ENCODE measurements at regions not wholly inside any gene's neighbourhood (a gene's known extent, or its start where the extent isn't known, plus 50 kb on each side); places are given as distances from the start of the nearest gene placed in this dataset.

- no peaks in the 10 kb centered on the region for H4K20me1 ChIP-seq (ENCODE audit: control insufficient read depth, insufficient read depth)
- ChIA-PET RAD21 (ENCODE audit: unreplicated experiment) (no interaction called here), POLR2A (interaction anchor here (0.6 kb wide), 1 partner anchor 299 kb away, joined by 3 read pairs; no protein-coding TSS in a partner anchor), SMC1A (ENCODE audit: uncharacterized antibody, unreplicated experiment) (interaction anchor here (0.9 kb wide), 1 partner anchor 11 kb away, joined by 3 read pairs; no protein-coding TSS in a partner anchor), CTCF (no interaction called here)
- no peaks in the 10 kb centered on the region for H3K79me2 ChIP-seq (ENCODE audit: control insufficient read depth, insufficient read depth, low read length)
- WGBS (ENCODE audit: insufficient coverage, insufficient replicate concordance, low lambda C conversion rate, missing lambda C conversion rate) = 29% methylated on average over 10 of the region's 10 CpGs
- DNase-seq (ENCODE audit: low read depth, low spot score) (no peak), ATAC-seq (no peak), FAIRE-seq (no peak)
- no peaks in the 10 kb centered on the region for H3K36me3 ChIP-seq (ENCODE audit: control insufficient read depth in 2 of 2, insufficient read depth in 2 of 2, low read length in 1 of 2)
- TF ChIP-seq RAD51 (IDR thresholded peaks at IDR 0.05) (no peak), RCOR1 (conservative IDR thresholded peaks at IDR 0.05; ENCODE audit: low read depth, low read length) (no peak), LARP7 (IDR thresholded peaks at IDR 0.05) (no peak), TCF3 (IDR thresholded peaks at IDR 0.05; ENCODE audit: borderline replicate concordance, insufficient read depth, low read depth, low read length) (no peak), SMAD5 (IDR thresholded peaks at IDR 0.05; ENCODE audit: low read depth) (no peak), EP300 (IDR thresholded peaks at IDR 0.05; ENCODE audit: borderline replicate concordance in 1 of 2, control insufficient read depth in 1 of 2, low read depth in 2 of 2, low read length in 2 of 2) (no peak), PAX8 (IDR thresholded peaks at IDR 0.05) (no peak), BHLHE40 (IDR thresholded peaks at IDR 0.05; ENCODE audit: borderline replicate concordance in 1 of 2, low read depth in 2 of 2, low read length in 1 of 2) (no peak)
- TF ChIP-seq, protein P1, sequence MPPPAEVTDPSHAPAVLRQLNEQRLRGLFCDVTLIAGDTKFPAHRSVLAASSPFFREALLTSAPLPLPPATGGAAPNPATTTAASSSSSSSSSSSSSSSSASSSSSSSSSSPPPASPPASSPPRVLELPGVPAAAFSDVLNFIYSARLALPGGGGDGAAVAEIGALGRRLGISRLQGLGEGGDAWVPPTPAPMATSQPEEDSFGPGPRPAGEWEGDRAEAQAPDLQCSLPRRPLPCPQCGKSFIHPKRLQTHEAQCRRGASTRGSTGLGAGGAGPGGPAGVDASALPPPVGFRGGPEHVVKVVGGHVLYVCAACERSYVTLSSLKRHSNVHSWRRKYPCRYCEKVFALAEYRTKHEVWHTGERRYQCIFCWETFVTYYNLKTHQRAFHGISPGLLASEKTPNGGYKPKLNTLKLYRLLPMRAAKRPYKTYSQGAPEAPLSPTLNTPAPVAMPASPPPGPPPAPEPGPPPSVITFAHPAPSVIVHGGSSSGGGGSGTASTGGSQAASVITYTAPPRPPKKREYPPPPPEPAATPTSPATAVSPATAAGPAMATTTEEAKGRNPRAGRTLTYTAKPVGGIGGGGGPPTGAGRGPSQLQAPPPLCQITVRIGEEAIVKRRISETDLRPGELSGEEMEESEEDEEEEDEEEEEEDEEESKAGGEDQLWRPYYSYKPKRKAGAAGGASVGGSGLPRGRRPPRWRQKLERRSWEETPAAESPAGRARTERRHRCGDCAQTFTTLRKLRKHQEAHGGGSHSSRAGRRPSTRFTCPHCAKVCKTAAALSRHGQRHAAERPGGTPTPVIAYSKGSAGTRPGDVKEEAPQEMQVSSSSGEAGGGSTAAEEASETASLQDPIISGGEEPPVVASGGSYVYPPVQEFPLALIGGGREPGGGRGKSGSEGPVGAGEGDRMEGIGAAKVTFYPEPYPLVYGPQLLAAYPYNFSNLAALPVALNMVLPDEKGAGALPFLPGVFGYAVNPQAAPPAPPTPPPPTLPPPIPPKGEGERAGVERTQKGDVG (CRISPR knock-in tag; IDR thresholded peaks at IDR 0.05) = no peak
- TF ChIP-seq, protein P2, sequence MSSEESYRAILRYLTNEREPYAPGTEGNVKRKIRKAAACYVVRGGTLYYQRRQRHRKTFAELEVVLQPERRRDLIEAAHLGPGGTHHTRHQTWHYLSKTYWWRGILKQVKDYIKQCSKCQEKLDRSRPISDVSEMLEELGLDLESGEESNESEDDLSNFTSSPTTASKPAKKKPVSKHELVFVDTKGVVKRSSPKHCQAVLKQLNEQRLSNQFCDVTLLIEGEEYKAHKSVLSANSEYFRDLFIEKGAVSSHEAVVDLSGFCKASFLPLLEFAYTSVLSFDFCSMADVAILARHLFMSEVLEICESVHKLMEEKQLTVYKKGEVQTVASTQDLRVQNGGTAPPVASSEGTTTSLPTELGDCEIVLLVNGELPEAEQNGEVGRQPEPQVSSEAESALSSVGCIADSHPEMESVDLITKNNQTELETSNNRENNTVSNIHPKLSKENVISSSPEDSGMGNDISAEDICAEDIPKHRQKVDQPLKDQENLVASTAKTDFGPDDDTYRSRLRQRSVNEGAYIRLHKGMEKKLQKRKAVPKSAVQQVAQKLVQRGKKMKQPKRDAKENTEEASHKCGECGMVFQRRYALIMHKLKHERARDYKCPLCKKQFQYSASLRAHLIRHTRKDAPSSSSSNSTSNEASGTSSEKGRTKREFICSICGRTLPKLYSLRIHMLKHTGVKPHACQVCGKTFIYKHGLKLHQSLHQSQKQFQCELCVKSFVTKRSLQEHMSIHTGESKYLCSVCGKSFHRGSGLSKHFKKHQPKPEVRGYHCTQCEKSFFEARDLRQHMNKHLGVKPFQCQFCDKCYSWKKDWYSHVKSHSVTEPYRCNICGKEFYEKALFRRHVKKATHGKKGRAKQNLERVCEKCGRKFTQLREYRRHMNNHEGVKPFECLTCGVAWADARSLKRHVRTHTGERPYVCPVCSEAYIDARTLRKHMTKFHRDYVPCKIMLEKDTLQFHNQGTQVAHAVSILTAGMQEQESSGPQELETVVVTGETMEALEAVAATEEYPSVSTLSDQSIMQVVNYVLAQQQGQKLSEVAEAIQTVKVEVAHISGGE (CRISPR knock-in tag; IDR thresholded peaks at IDR 0.05) = no peak
- H3K4me1 ChIP-seq (ENCODE audit: control insufficient read depth, insufficient read depth, low read length) = no peaks in the 10 kb centered on the region
- no peaks in the 10 kb centered on the region for H3K9me3 ChIP-seq (replicated peaks; ENCODE audit: control insufficient read depth, insufficient read depth, low read length)
- no TSS peak for BruUV-seq (replicated peaks)
- no peak overlapping the region for H3K27ac ChIP-seq (ENCODE audit: control insufficient read depth, insufficient read depth)
- H2AFZ ChIP-seq (ENCODE audit: control insufficient read depth, low read depth, low read length) = no peak overlapping the region
- H3K4me3 ChIP-seq = no peak overlapping the region
- no peak overlapping the region for H3K4me2 ChIP-seq (ENCODE audit: control insufficient read depth, insufficient read depth)
- in situ Hi-C loops (cut with MboI) = no loop called here
- no peak overlapping the region for H3K9ac ChIP-seq (ENCODE audit: control insufficient read depth, insufficient read depth, low read length)
- peaks cover 0 to 4% of the 10 kb centered on the region in 2 experiments; a peak in 2 of 4 replicates for H3K27me3 ChIP-seq (replicated peaks in 1 of 2; ENCODE audit: control insufficient read depth in 2 of 2, insufficient read depth in 2 of 2, low read length in 1 of 2)
- intact Hi-C loops (cut with micrococcal nuclease; ENCODE audit: unreplicated experiment) = no loop called here
These were observed 76.9 kb upstream of the RGMA start for GRCh38 chr15:93165734-93166470.

Data from GM12878 (cell line).